ENCODE measurements at regions not wholly inside any gene's neighbourhood (a gene's known extent, or its start where the extent isn't known, plus 50 kb on each side); places are given as distances from the start of the nearest gene placed in this dataset.
A peak's percentile ranks its signal among the peaks of the same experiment; 100 is the strongest.

DNA sequence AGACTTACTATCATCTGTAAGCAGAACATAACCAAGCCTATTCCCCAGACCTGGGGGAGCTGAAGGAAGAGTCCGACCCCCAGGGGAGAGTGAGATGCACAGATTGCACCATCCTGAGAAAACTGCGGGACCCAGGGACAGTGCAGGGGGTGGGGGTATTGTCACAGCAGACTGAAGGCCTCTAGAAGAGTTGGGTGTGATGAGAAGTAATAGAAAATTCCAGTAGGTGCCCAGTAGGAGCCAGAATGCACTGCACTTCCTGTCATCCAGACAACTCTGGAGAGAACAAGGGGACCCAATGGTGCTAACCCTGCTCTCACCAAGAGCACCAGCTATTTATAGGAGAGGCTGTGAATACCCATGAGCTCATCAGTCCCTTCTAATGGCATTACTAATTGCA lies 190.1 kb downstream of the BCL11B start:
- ChIA-PET CTCF (no interaction called here), POLR2A (no interaction called here)
- Mint-ChIP-seq H3K9me3 (peaks cover 29% of the 10 kb centered on the region), H3K4me3 (no peak overlapping the region), H3K27ac (no peak overlapping the region), H3K4me1 (no peaks in the 10 kb centered on the region), H3K27me3 (ENCODE audit: low read depth) (no peaks in the 10 kb centered on the region; the same call in 1 of the 2 replicates), H3K36me3 (peaks cover 3% of the 10 kb centered on the region; the same call in 1 of the 2 replicates)
- ATAC-seq (no peak), DNase-seq (ENCODE audit: low spot score) (no peak)
- TF ChIP-seq ZNF219 (CRISPR knock-in tag; IDR thresholded peaks at IDR 0.05; ENCODE audit: borderline replicate concordance) = no peak
- TF ChIP-seq, protein P1, sequence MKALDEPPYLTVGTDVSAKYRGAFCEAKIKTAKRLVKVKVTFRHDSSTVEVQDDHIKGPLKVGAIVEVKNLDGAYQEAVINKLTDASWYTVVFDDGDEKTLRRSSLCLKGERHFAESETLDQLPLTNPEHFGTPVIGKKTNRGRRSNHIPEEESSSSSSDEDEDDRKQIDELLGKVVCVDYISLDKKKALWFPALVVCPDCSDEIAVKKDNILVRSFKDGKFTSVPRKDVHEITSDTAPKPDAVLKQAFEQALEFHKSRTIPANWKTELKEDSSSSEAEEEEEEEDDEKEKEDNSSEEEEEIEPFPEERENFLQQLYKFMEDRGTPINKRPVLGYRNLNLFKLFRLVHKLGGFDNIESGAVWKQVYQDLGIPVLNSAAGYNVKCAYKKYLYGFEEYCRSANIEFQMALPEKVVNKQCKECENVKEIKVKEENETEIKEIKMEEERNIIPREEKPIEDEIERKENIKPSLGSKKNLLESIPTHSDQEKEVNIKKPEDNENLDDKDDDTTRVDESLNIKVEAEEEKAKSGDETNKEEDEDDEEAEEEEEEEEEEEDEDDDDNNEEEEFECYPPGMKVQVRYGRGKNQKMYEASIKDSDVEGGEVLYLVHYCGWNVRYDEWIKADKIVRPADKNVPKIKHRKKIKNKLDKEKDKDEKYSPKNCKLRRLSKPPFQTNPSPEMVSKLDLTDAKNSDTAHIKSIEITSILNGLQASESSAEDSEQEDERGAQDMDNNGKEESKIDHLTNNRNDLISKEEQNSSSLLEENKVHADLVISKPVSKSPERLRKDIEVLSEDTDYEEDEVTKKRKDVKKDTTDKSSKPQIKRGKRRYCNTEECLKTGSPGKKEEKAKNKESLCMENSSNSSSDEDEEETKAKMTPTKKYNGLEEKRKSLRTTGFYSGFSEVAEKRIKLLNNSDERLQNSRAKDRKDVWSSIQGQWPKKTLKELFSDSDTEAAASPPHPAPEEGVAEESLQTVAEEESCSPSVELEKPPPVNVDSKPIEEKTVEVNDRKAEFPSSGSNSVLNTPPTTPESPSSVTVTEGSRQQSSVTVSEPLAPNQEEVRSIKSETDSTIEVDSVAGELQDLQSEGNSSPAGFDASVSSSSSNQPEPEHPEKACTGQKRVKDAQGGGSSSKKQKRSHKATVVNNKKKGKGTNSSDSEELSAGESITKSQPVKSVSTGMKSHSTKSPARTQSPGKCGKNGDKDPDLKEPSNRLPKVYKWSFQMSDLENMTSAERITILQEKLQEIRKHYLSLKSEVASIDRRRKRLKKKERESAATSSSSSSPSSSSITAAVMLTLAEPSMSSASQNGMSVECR (CRISPR knock-in tag; IDR thresholded peaks at IDR 0.05; ENCODE audit: borderline replicate concordance) = no peak
- TF ChIP-seq ZNF317 (CRISPR knock-in tag; IDR thresholded peaks at IDR 0.05; ENCODE audit: borderline replicate concordance, low read depth) = no peak
- TF ChIP-seq, protein P2, sequence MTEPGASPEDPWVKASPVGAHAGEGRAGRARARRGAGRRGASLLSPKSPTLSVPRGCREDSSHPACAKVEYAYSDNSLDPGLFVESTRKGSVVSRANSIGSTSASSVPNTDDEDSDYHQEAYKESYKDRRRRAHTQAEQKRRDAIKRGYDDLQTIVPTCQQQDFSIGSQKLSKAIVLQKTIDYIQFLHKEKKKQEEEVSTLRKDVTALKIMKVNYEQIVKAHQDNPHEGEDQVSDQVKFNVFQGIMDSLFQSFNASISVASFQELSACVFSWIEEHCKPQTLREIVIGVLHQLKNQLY (CRISPR knock-in tag; IDR thresholded peaks at IDR 0.05) = no peak
- TF ChIP-seq IRF2 (CRISPR knock-in tag; IDR thresholded peaks at IDR 0.05; ENCODE audit: borderline replicate concordance, low read depth) = no peak
- TF ChIP-seq ZNF671 (CRISPR knock-in tag; IDR thresholded peaks at IDR 0.05) = no peak
- TF ChIP-seq MXD4 (CRISPR knock-in tag; IDR thresholded peaks at IDR 0.05; ENCODE audit: borderline replicate concordance) = no peak
- no peak for TF ChIP-seq ESRRA (CRISPR knock-in tag; IDR thresholded peaks at IDR 0.05; ENCODE audit: borderline replicate concordance)
- TF ChIP-seq SMAD4 (CRISPR knock-in tag; IDR thresholded peaks at IDR 0.05) = no peak
- TF ChIP-seq JAZF1 (CRISPR knock-in tag; IDR thresholded peaks at IDR 0.05) = no peak
- TF ChIP-seq CREM (CRISPR knock-in tag; IDR thresholded peaks at IDR 0.05) = no peak
- TF ChIP-seq NR2C2 (CRISPR knock-in tag; IDR thresholded peaks at IDR 0.05) = no peak
- TF ChIP-seq CBFB (CRISPR knock-in tag; IDR thresholded peaks at IDR 0.05; ENCODE audit: low read depth) = no peak

DNA sequence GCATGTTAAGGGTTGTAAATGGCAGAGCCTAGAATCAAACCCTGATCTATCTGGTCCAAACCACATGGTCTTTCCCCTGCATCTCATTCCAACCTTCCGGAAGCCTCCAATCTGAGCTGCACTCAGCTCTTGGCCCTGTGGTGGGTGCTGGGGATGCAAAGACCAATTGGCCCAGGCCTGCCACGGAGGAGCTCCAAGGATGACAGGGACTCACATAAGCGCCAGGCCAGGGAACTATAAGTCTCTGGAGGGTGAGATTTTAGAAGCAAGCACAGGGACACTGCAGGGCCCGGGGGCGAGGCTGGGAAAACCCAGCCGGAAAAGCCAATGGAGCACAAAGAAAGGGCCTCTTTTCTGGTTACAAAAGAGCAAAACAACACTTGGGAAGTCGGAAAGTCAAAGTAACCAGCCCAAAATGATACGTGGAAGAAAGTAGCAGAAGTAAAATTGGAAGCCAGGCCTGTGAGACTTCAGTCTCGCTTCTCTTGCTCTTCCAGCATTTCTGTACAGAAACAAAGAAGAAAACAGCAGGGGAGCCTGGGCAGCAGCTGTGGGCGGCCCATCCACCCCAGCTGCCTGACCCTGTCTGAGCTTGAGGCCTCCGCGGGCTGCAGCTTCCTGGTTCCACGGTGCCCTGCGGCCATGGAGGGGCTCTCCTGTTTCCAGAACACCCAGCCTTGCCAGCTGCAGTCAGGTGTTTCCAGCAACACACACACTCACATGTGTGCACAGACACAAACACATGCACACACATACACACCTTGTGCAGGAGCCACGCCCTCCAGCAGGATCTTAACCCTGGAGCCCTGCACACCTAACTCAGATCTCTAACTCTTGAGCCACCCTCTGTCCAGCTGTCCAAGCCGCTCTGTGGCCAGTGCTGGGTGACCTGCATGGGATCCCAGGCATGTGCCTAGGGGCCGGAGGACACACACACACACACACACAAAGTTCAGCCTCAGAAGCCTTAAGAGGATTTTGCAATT lies 178.2 kb downstream of the BCL11B start:
- H3K36me3 Mint-ChIP-seq = no peaks in the 10 kb centered on the region
- H3K4me3 Mint-ChIP-seq = no peak overlapping the region
- H3K27me3 Mint-ChIP-seq (ENCODE audit: low read depth) = no peaks in the 10 kb centered on the region
- H3K4me1 Mint-ChIP-seq = peaks cover 15% of the 10 kb centered on the region
- POLR2A ChIA-PET = interaction anchor here (1.0 kb wide), 1 partner anchor 8 kb away, joined by 3 read pairs; no protein-coding TSS in a partner anchor
- peaks cover 9% of the 10 kb centered on the region; the same call in 1 of the 2 replicates for H3K9me3 Mint-ChIP-seq
- no peak overlapping the region for H3K27ac Mint-ChIP-seq
- CTCF ChIA-PET = interaction anchor here (1.1 to 1.2 kb wide), 2 partner anchors 29 to 60 kb away, joined by 3 to 4 read pairs; no protein-coding TSS in a partner anchor
- DNase-seq (ENCODE audit: low spot score) = no peak
- TF ChIP-seq IRF2 (CRISPR knock-in tag; IDR thresholded peaks at IDR 0.05; ENCODE audit: borderline replicate concordance, low read depth) (no peak), MYBL2 (CRISPR knock-in tag; IDR thresholded peaks at IDR 0.05) (no peak), RELA (CRISPR knock-in tag; IDR thresholded peaks at IDR 0.05; ENCODE audit: borderline replicate concordance) (no peak), EMX1 (CRISPR knock-in tag; IDR thresholded peaks at IDR 0.05) (no peak), ETV6 (CRISPR knock-in tag; IDR thresholded peaks at IDR 0.05) (peak; percentile 44; the same call in 1 of the 2 replicates), NR3C1 (CRISPR knock-in tag; conservative IDR thresholded peaks at IDR 0.05; ENCODE audit: low read depth) (0 out of 2 replicates have a peak, but pooled peaks have one; percentile 41)
- TF ChIP-seq, protein P2 (CRISPR knock-in tag; IDR thresholded peaks at IDR 0.05) = no peak
- peak; percentile 79 for ATAC-seq

Data from WTC11 (cell line).